HEK293 (cell line): ENCODE measurements at regions not wholly inside any gene's neighbourhood (a gene's known extent, or its start where the extent isn't known, plus 50 kb on each side); places are given as distances from the start of the nearest gene placed in this dataset.
A peak's percentile ranks its signal among the peaks of the same experiment; 100 is the strongest.

Experiments used
- CTCF ChIA-PET: fragments of 350-600 bp; formaldehyde crosslinking; extraction: SDS; loops from one replicate; lab custom pipeline; 2021; ENCODE audit warnings: antibody characterized with exemption; lab: Yijun Ruan, JAX
- POLR2A ChIA-PET: fragments of 300-600 bp; formaldehyde crosslinking; extraction: SDS; loops from one replicate; lab custom pipeline; 2020; ENCODE audit warnings: antibody characterized with exemption, inconsistent platforms; lab: Yijun Ruan, JAX
- H3K27ac ChIP-seq: fragments of 200-500 bp; sonication (Bioruptor generic); 2 replicates; pipeline ENCODE4 v1.5.1; 2014; ENCODE audit warnings: low read depth, low read length, control low read depth, inconsistent platforms; ENCODE audit errors: extremely low read depth
- H3K36me3 ChIP-seq, 2 experiments: fragments of 200-500 bp in 1 of 2; sonication (Bioruptor generic) in 1 of 2; 1 replicate in 1 of 2; 2 replicates in 1 of 2; pipeline ENCODE4 v1.5.1; 2014 to 2017; ENCODE audit warnings: inconsistent platforms in 2 of 2, low read length in 2 of 2; ENCODE audit not compliant: control insufficient read depth in 2 of 2, insufficient read depth in 1 of 2
- H3K4me1 ChIP-seq: fragments of 200-500 bp; sonication (Bioruptor generic); 2 replicates; pipeline ENCODE4 v1.5.1; 2014; ENCODE audit warnings: mild to moderate bottlenecking, low read length, inconsistent platforms; ENCODE audit not compliant: control insufficient read depth, insufficient read depth
- H3K4me3 ChIP-seq: 2 replicates; pipeline ENCODE4 v1.5.1; 2011; ENCODE audit warnings: low read depth, mild to moderate bottlenecking, control low read depth, low read length, moderate library complexity
- H3K9me3 ChIP-seq: fragments of 200-500 bp; sonication (Bioruptor generic); 2 replicates; pipeline ENCODE4 v1.5.1; 2014; ENCODE audit warnings: low read depth, low read length, inconsistent platforms; ENCODE audit not compliant: control insufficient read depth, insufficient read depth
- BCL11A ChIP-seq: fragments of 450-650 bp; formaldehyde crosslinking; IDR thresholded peaks from 2 replicates; pipeline ENCODE4 v1.5.1; 2016; ENCODE audit warnings: low read depth, missing biosample characterization, missing genetic modification characterization
- GFI1B ChIP-seq: fragments of 450-650 bp; formaldehyde crosslinking; IDR thresholded peaks from 2 replicates; pipeline ENCODE4 v1.5.1; 2016; ENCODE audit warnings: missing biosample characterization, missing genetic modification characterization
- GLIS1 ChIP-seq: fragments of 450-650 bp; formaldehyde crosslinking; IDR thresholded peaks from 2 replicates; pipeline ENCODE4 v1.5.1; 2016; ENCODE audit warnings: missing biosample characterization, missing genetic modification characterization
- KLF1 ChIP-seq: fragments of 450-650 bp; formaldehyde crosslinking; IDR thresholded peaks from 2 replicates; pipeline ENCODE4 v1.5.1; 2016; ENCODE audit warnings: missing biosample characterization, missing genetic modification characterization
- MEIS1 ChIP-seq: sonication (generic); formaldehyde crosslinking; IDR thresholded peaks from 2 replicates; pipeline ENCODE4 v1.8.1; 2022; ENCODE audit warnings: missing genetic modification reagents, mild to moderate bottlenecking, borderline replicate concordance
- PBX3 ChIP-seq: sonication (generic); formaldehyde crosslinking; IDR thresholded peaks from 2 replicates; pipeline ENCODE4 v1.8.1; 2022; ENCODE audit warnings: mild to moderate bottlenecking, moderate library complexity, missing genetic modification reagents
- RBAK ChIP-seq: fragments of 450-650 bp; formaldehyde crosslinking; IDR thresholded peaks from 2 replicates; pipeline ENCODE4 v1.5.1; 2016; ENCODE audit warnings: missing biosample characterization, missing genetic modification characterization
- SETDB1 ChIP-seq: IDR thresholded peaks from one replicate; pipeline ENCODE4 v1.6.1; 2017; ENCODE audit warnings: mild to moderate bottlenecking, low read length, moderate library complexity, mixed read lengths; ENCODE audit not compliant: insufficient read length
- ZBTB44 ChIP-seq: fragments of 450-650 bp; IDR thresholded peaks from 2 replicates; pipeline ENCODE4 v1.5.1; 2018; ENCODE audit warnings: missing biosample characterization, mild to moderate bottlenecking, missing genetic modification characterization
- ZBTB8A ChIP-seq: fragments of 450-650 bp; formaldehyde crosslinking; IDR thresholded peaks from 2 replicates; pipeline ENCODE4 v1.5.1; 2016; ENCODE audit warnings: missing biosample characterization, missing genetic modification characterization
- ZFP41 ChIP-seq: fragments of 450-650 bp; formaldehyde crosslinking; IDR thresholded peaks from 2 replicates; pipeline ENCODE4 v1.5.1; 2016; ENCODE audit warnings: missing biosample characterization, missing genetic modification characterization, borderline replicate concordance
- ZNF10 ChIP-seq: fragments of 450-650 bp; formaldehyde crosslinking; IDR thresholded peaks from 2 replicates; pipeline ENCODE4 v1.5.1; 2017; ENCODE audit warnings: missing biosample characterization, missing genetic modification characterization
- ZNF175 ChIP-seq: fragments of 450-650 bp; formaldehyde crosslinking; IDR thresholded peaks from 2 replicates; pipeline ENCODE4 v1.5.1; 2016; ENCODE audit warnings: missing biosample characterization, missing genetic modification characterization
- ZNF23 ChIP-seq: fragments of 450-650 bp; formaldehyde crosslinking; IDR thresholded peaks from 2 replicates; pipeline ENCODE4 v1.5.1; 2016; ENCODE audit warnings: missing biosample characterization, missing genetic modification characterization, borderline replicate concordance
- ZNF292 ChIP-seq: fragments of 450-650 bp; formaldehyde crosslinking; IDR thresholded peaks from 2 replicates; pipeline ENCODE4 v1.5.1; 2016; ENCODE audit warnings: low read depth, missing biosample characterization, missing genetic modification characterization, borderline replicate concordance
- ZNF48 ChIP-seq: fragments of 450-650 bp; formaldehyde crosslinking; IDR thresholded peaks from 2 replicates; pipeline ENCODE4 v1.5.1; 2016; ENCODE audit warnings: missing biosample characterization, missing genetic modification characterization
- ZNF529 ChIP-seq: fragments of 450-650 bp; formaldehyde crosslinking; IDR thresholded peaks from 2 replicates; pipeline ENCODE4 v1.5.1; 2017; ENCODE audit warnings: missing genetic modification characterization, missing biosample characterization; ENCODE audit not compliant: insufficient replicate concordance
- ZNF560 ChIP-seq: fragments of 450-650 bp; formaldehyde crosslinking; IDR thresholded peaks from 2 replicates; pipeline ENCODE4 v1.5.1; 2017; ENCODE audit warnings: missing biosample characterization, missing genetic modification characterization, borderline replicate concordance
- ZNF580 ChIP-seq: fragments of 450-650 bp; formaldehyde crosslinking; IDR thresholded peaks from 2 replicates; pipeline ENCODE4 v1.5.1; 2016; ENCODE audit warnings: missing biosample characterization, missing genetic modification characterization
- ZNF654 ChIP-seq: fragments of 450-650 bp; formaldehyde crosslinking; IDR thresholded peaks from 2 replicates; pipeline ENCODE4 v1.5.1; 2016; ENCODE audit warnings: low read depth, missing biosample characterization, missing genetic modification characterization
- ZNF664 ChIP-seq: fragments of 450-650 bp; formaldehyde crosslinking; IDR thresholded peaks from 2 replicates; pipeline ENCODE4 v1.5.1; 2016; ENCODE audit warnings: missing biosample characterization, missing genetic modification characterization
- ZNF837 ChIP-seq: fragments of 450-650 bp; formaldehyde crosslinking; IDR thresholded peaks from 2 replicates; pipeline ENCODE4 v1.5.1; 2016; ENCODE audit warnings: missing biosample characterization, missing genetic modification characterization

DNA sequence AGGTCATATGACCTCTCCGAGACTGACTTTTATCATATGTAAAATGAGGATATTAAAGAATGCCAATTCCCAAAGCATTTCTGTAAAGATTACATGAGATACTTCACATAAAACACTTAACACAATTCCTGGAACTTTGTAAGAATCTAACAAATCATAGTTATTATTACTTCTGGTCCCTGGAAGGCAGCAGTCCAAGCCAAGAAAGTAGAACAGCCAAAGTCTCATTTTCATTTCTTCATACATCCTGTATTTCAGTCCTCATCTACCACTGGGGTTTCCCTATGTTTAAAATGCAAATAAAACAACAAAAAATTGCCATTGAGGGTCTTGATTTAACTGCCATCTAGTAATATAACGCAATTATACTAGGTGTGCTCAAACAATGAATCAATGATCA is 179.5 kb downstream of the MARCHF11 start:
- H3K9me3 ChIP-seq: no peaks in the 10 kb centered on the region
- no peak overlapping the region for H3K4me3 ChIP-seq
- no peak for TF ChIP-seq ZNF580 (tag by site-specific recombination)
- no peak for TF ChIP-seq PBX3
- TF ChIP-seq ZBTB44 (tag by site-specific recombination): no peak
- no peak for TF ChIP-seq ZNF10
- TF ChIP-seq ZNF175 (tag by site-specific recombination): no peak
- no peak for TF ChIP-seq SETDB1
- TF ChIP-seq ZNF23 (tag by site-specific recombination): no peak
- no peak for TF ChIP-seq ZBTB8A (tag by site-specific recombination)
- TF ChIP-seq RBAK (tag by site-specific recombination): no peak
- TF ChIP-seq ZNF560 (tag by site-specific recombination): no peak
- TF ChIP-seq ZFP41: no peak
- no peak for TF ChIP-seq GFI1B
- no peak for TF ChIP-seq ZNF292
- no peak for TF ChIP-seq BCL11A (tag by site-specific recombination)
- TF ChIP-seq ZNF837 (tag by site-specific recombination): no peak
- no peak for TF ChIP-seq ZNF664 (tag by site-specific recombination)
- no peak for TF ChIP-seq KLF1 (tag by site-specific recombination)
- TF ChIP-seq GLIS1 (tag by site-specific recombination): no peak
- TF ChIP-seq MEIS1 (CRISPR knock-in tag): no peak
- no peak for TF ChIP-seq ZNF529 (tag by site-specific recombination)
- CTCF ChIA-PET: interaction anchor here (0.9 kb wide), 1 partner anchor 100 kb away, joined by 3 read pairs; no protein-coding TSS in a partner anchor
- H3K27ac ChIP-seq: no peak overlapping the region
- no peaks in the 10 kb centered on the region for H3K4me1 ChIP-seq
- no peaks in the 10 kb centered on the region for H3K36me3 ChIP-seq
- POLR2A ChIA-PET: no interaction called here

GRCh38 chr5:15995341-15996052 is 184.1 kb downstream of the MARCHF11 start:
- ChIA-PET POLR2A (no interaction called here), CTCF (interaction anchor here (0.6 to 1.5 kb wide), 7 partner anchors 11 to 1397 kb away, joined by 3 to 5 read pairs (median 3); no protein-coding TSS in a partner anchor)
- Histone ChIP-seq H3K27ac (no peak overlapping the region), H3K36me3 (no peaks in the 10 kb centered on the region), H3K9me3 (no peaks in the 10 kb centered on the region), H3K4me1 (no peaks in the 10 kb centered on the region), H3K4me3 (no peak overlapping the region)
- peak; percentile 38 for TF ChIP-seq ZNF654
- no peak for TF ChIP-seq ZNF48 (tag by site-specific recombination)
